Islet precursor cell (in vitro differentiated cells): ENCODE measurements at regions not wholly inside any gene's neighbourhood (a gene's known extent, or its start where the extent isn't known, plus 50 kb on each side); places are given as distances from the start of the nearest gene placed in this dataset.
"Not testable (repeated sequence)": the region's sequence is repeated elsewhere in the genome, so short reads cannot be mapped to it uniquely, and the experiment has no call there.

Source experiments
- DNase-seq: peaks from one replicate; pipeline ENCODE4 v3.0.0-alpha.2; 2018

DNA sequence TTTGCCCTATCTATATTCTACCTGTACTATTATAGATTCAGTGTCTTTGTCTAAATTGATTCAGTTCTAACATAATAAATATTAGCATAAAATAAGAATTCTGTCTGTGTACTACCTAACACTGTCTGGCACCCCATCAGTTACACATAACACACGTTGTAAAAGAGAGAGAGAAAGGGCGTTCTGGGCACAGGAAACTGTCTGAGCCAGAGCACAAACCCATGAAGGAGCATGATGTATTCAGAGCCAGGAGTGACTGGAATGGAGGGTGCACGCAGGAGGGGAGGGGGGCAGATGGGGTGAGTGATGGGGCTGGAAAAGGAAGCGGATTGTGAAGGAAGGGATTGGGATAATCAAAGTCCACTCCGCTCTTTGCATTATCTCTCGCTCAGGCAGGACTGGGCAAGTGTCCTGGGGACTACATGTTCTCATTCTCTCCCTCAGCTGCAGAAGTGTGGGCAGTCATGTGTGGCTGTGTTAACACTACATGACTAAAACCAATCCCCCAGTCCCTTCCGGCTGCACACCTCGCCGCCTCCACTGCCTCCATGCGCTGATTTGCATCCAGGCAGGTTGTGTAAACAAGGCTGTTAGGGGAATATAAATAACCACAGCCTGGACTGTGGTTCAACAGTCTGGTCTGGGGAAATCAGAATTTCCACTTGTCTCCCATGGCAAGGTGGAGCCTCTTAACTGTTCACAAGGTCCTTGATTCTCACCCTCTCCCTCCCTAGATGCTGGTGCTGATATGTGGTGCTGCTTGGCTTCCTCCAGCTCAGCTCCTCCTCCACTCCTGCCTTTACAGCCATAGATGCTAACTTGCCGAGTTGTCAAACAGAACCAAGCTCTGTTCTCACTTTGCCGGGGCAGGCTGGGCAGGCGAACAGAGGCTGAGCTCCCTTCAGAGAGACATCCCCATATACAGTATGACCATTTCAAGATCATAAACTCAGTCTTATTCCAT is 367.5 kb upstream of the BRINP1 start:
- no peak for DNase-seq

GRCh38 chr9:119727988-119728387 is 358.8 kb upstream of the BRINP1 start:
- no peak for DNase-seq

- DNase-seq = no peak
Measured at GRCh38 chr9:119726035-119726434, 356.8 kb upstream of the BRINP1 start.

DNA sequence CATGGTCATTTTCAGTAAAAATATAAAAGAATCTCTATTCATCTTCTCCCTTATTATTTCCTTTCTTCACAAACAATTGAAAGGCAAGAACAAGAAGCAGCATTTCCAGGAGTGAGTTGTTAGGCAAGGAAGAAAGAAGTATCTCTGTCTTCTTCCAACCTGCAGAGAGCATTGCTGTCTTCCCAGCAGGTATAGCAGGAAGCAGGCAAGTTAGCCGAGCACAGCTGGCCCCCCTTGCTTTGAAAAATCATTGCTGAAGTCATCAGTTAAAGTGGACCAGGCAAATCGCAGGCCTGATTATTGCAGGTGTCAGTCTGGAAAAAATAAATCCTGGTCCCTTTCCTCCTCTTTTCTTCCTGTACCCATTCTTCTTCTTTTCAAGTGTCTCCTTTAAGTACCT is 353.1 kb upstream of the BRINP1 start:
- no peak for DNase-seq

DNA sequence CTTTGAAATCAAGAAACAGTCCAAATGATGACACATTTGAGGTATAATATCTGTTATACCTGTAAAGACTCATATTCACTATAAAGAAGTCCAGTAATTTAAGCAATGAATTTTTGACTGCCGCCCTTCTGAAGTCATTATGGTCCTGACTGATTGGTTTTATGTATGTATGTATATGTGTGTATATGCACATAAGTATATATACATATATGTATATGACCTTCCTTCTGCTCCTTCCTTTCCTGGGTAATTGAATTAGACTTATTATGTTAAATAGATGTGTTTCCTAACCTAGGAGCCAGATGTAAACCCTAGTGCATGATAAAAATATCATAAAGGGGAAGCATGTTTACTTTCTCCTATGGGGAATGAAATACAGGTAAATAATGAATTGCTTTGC is 343.1 kb upstream of the BRINP1 start:
- DNase-seq = no peak

DNA sequence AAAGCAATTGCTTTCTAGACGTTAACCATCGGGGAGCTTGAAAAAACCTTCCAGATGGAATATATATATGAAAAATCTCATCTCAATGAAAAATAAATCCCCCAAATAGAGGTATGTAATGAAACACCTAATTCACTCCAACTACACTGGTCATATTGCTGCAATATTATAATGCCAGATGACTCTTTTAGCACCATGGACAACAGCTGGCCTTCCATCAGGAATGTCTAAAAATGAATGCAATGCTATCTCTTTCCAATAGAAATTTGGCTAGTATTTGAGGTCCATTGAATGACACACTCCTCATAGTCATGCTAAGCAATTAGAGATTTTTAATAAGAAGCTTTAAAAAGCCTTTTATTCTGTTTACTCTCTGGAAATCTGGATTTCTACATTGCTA is 340.2 kb upstream of the BRINP1 start:
- DNase-seq = no peak

DNA sequence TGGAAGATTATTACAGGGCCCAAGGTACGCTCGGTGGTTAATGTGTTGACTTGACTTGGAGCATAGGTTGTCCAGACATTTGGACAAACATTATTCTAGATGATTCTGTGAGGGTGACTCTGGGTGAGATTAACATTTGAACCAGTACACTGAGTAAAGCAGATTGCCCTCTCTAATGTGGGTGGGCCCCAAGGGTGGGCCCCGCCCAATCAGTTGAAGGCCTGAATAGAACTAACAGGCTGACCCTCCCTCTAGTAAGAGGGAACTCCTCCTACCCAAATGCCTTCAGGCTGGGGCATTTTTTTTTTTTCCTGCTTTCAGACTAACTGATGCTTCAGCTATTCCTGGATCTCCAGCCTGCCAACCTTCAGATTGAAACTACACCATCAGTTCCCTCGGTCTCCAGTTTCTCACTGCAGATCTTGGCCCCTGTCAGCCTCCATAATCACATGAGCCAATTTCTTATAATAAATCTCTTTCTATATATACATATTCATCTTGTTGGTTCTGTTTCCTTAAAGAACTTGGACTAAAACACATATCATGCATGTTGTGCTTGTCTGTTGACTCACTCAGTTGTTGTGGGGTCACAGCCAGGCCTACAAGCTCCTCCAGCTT is 338.1 kb upstream of the BRINP1 start:
- DNase-seq = no peak

DNA sequence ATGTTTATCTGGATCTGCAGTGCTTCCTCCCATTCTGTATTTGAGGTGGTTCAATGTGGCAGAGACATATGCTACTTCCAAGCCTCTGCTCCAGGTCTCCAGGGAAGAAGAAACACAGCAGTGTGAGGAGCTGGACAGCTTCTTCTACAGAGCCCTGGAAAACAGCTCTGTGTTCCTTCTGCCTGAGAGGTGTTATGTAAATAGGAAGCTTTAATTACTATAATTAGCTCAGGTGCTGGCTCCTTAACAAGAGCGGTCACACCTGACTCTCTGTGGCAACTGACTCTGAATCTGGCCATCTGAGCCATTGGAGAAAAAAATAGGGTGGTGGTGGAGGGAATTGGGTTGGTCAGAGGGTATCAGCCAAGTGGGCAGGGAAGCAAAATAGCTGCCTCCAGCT is 332.4 kb upstream of the BRINP1 start:
- DNase-seq = no peak

DNA sequence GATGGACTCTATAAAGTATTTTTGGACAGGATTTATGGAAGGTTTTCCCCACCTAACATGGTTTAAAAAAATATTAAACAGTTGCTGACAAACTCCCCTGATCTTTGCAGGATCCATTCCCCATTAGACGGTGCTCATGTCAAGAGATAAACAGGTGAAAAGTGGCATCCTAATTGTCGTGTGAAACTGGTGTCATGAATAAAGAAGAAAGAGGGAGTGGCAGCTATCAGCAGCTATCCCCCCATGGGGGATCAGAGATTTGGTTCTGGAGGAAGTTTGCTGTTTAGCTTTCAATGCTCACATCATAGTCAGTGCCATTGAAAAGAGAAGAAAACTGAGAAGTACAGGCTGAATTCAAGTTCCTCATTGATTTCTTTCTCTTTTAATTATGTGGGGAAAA is 329.3 kb upstream of the BRINP1 start:
- no peak for DNase-seq

GRCh38 chr9:119697996-119698395 is 328.8 kb upstream of the BRINP1 start:
- DNase-seq = no peak

- peak; percentile 64 for DNase-seq
Measured at GRCh38 chr9:119689879-119690278, 320.6 kb upstream of the BRINP1 start.

DNA sequence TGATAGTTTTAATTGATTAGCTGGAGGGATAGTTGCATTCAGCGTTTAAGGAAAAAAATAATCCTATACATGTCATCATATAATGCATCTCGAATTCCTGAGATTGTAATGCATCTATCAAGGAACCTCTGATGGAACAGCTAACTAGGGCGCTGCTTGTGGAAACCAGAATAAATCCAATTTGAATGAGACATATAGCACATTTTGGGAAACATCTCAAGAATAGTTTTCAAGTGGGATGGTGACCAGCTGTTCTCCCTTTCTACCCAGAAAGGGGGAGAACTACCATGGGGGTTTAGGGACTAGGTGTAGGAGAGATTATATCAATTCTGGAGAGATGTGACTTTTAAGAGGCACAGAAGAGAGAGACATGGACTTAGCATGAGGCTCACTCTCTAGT is 319.3 kb upstream of the BRINP1 start:
- DNase-seq = no peak

DNA sequence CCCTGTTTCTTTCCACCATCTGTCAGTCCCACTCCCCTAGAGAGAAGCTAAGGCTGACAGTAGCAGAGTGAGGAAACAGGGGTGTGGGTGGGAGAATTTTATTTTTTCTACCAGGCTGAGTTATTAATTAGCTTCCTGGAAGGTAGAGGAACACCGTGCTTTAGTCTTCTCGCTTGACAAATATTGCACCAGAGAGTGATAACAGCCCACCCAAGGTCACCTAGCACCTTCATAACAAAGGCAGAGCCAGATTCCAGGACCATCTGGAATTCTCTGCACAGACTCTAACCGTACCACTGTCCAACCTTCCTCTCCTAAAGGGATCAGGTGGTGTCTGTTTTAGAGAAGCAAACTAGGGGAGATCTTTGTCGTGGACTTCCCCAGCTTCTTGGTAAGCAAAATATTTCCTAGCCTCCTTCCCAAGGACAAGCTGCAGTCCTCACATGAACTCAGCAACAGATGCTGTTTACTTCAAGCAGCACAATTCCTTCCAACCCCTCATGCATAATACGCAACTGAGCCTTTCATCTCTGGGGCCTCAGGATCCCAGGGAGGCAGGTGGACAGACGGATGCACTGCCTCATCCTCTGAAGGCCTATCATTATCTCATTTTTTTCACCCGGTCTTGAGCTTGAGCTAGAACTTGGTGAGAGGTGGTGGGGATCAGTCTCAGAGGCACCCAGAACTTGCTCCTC is 308.7 kb upstream of the BRINP1 start:
- no peak for DNase-seq

DNA sequence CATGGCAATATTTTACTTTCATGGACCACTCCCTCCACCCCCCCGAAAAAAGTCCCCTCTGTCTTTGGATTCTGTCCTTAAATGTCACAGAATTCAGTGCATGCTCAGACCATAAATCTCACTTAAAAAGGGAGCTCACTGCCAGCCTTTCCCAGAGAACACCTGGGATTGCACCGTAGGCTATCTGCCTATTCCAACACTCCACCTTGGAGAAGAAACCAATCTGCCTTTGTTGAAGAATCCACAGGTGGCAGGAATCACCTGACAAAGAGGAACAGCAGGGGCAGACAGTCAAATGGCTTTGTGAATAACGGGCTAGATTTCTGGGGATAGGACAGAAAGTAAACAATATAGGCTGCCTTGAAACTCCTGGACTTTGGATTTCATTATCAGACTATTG is 306.7 kb upstream of the BRINP1 start:
- DNase-seq = no peak

DNA sequence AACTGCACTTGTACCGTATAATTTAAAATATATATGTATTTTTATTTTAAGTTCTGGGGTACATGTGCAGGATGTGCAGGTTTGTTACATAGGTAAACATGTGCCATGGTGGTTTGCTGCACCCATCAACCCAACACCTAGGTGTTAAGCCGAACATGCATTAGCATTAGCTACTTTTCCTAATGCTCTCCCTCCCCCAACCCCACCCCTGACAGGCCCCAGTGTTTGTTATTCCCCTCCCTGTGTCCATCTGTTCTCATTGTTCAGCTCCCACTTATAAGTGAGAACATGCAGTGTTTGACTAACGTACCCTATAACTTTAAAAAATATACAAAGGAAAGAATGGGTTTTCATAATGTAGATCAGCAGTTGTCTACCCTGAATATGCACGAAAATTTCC is 303.5 kb upstream of the BRINP1 start:
- DNase-seq = not testable (repeated sequence)

GRCh38 chr9:119667916-119668315 is 298.7 kb upstream of the BRINP1 start:
- no peak for DNase-seq

GRCh38 chr9:119667163-119667562 is 297.9 kb upstream of the BRINP1 start:
- DNase-seq = no peak

- DNase-seq = no peak
Measured at GRCh38 chr9:119662329-119662728, 293.1 kb upstream of the BRINP1 start.

- no peak for DNase-seq
Measured at GRCh38 chr9:119652931-119653330, 283.7 kb upstream of the BRINP1 start.

DNA sequence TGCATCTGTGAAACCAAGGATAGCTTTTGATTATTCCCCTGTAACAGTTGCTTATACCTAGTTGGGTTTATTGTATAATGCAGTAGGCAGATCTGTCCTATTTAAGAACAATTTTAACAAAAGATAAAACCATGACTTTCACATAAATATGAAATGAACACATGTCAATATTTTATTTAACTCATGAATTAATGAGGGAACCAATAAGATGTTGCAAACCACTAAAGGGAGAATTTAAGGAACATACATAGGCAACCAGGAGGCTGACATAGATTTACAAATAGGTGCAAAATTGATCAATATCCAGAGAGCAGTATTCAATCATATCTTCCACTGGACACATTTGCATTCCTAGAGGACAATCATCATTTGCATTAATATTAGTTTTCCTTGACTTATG is 280.0 kb upstream of the BRINP1 start:
- DNase-seq = no peak

DNA sequence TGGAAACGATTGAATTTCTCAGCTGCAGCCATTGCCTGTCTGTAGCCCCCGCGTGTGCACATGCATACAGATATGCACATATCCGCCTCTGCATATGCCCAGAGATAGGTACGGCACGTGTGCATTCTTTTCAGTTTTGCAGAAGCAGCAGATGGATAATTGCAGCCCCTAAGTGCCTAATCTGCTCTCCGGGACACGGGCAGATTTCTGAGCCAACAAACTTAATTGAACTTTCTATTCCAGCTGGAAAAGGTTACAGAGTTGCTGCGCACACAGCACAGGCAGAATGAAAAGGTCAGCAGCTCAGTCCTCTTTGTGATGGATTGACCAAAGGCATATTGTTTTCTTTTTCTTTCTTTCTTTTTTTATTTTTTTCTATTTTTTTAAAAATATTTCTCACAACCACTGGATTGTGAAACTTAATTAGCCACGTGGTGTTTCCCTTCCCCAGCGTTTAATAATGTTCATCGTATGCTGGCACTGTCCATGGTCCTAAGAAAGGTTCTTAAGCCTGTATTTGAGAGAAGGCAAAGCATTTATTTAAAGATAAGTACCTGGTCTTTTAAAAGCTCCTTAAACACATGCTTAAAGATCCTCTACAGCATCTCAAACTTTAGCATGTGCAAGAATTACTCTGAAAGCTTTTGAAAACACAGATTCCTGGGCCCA is 270.2 kb upstream of the BRINP1 start:
- DNase-seq = no peak

GRCh38 chr9:119634006-119634405 is 264.8 kb upstream of the BRINP1 start:
- DNase-seq = no peak

GRCh38 chr9:119611565-119611964 is 242.3 kb upstream of the BRINP1 start:
- no peak for DNase-seq
